ENCODE measurements at regions not wholly inside any gene's neighbourhood (a gene's known extent, or its start where the extent isn't known, plus 50 kb on each side); places are given as distances from the start of the nearest gene placed in this dataset.

DNA sequence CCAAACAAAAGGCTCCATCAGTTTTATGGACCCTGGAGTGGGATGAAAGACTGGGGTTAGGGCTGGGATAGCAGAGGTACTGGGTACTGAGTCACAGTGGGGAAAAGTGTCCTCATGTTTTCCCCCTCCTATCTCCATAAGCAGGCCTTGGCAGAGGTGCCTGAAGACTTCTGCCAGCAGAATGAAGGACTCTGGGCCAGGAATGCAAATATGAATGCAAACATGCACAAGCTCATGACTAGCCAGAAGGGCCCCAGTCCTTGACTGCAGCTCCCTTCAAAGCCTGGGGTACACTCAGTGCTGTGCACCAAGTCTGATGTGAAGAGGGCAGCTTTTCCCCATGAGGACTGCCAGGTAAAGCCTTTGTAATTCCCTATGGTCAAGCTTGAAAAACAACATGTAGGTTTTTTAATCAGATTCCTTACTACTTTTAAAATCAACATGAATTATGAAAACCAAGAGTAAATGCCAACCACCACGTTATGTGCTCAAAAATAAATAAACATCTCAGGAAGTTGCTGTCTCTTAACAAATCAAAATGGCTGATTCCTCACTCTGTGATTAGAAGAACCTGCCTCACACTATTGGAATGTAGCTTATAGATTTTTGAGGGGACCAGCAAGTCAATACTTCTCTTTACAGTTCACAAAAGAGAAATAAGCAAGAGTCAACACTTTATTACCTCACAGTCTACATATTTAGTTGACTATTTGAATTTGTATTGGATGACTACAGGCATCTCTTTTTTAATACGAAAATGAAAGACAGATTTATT is 1512.0 kb downstream of the ARAP2 start:
- Histone ChIP-seq H3K4me1 (ENCODE audit: insufficient read depth, low read length) (no peaks in the 10 kb centered on the region), H3K9me3 (ENCODE audit: control insufficient read depth in 1 of 2, low read length in 2 of 2) (no peaks in the 10 kb centered on the region), H3K36me3 (ENCODE audit: insufficient read depth, low read length) (no peaks in the 10 kb centered on the region), H3K27me3 (ENCODE audit: insufficient read depth, low read length) (no peaks in the 10 kb centered on the region), H3K4me3 (ENCODE audit: low read length in 2 of 2) (no peak overlapping the region), H3K27ac (ENCODE audit: low read depth, low read length) (no peak overlapping the region)
- ChIA-PET CTCF (ENCODE audit: partially characterized antibody) (no interaction called here), POLR2A (ENCODE audit: partially characterized antibody) (no interaction called here)
- Mint-ChIP-seq H3K27me3 (no peaks in the 10 kb centered on the region), H3K9me3 (peaks cover 0 to 13% (median 3%) of the 10 kb centered on the region in 8 donors), H3K4me3 (no peak overlapping the region), H3K4me1 (no peaks in the 10 kb centered on the region), H3K27ac (no peak overlapping the region), H3K36me3 (no peaks in the 10 kb centered on the region)
- intact Hi-C loops (cut with micrococcal nuclease): no loop called here
- DNase-seq: no peak

DNA sequence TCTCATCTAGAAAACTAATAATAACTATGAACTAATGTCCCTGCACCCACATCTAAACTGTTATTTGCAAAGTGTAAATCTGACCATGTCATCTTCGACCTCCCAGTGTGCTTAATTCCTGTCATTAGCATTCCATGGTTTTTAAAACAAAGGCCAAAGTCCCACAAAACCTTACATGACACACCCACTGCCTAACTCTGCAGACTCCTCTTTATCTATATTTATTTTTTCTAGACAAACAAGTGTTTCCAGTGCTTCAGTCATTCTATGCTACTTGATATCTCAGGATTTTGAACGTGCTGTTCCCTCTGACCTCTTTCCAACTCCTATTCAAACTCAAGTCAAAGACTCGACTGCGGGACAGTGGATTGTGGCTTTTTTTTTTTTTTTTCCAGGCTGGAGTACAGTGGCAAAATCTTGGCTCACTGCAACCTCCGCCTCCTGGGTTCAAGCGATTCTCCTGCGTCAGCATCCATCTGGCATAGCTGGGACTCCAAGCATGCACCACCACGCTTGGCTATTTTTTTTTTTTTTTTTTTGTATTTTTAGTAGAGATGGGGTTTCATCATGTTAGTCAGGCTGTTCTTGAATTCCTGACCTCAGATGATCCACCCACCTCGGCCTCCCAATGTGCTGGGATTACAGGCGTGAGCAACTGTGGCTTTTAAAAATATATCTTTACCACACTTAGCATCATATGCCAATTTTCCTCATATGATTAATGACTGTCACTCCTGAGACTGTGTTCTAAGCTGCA is 1511.0 kb downstream of the ARAP2 start:
- ChIA-PET CTCF (ENCODE audit: partially characterized antibody) (no interaction called here), POLR2A (ENCODE audit: partially characterized antibody) (no interaction called here)
- no peak overlapping the region for H3K27ac ChIP-seq (ENCODE audit: low read depth, low read length)
- Mint-ChIP-seq H3K4me3 (no peak overlapping the region), H3K27ac (no peak overlapping the region), H3K9me3 (peaks cover 0 to 11% (median 5%) of the 10 kb centered on the region in 8 donors), H3K36me3 (no peaks in the 10 kb centered on the region), H3K27me3 (no peaks in the 10 kb centered on the region), H3K4me1 (no peaks in the 10 kb centered on the region)
- intact Hi-C loops (cut with micrococcal nuclease): no loop called here
- no peaks in the 10 kb centered on the region for H3K36me3 ChIP-seq (ENCODE audit: insufficient read depth, low read length)
- H3K9me3 ChIP-seq (ENCODE audit: control insufficient read depth in 1 of 2, low read length in 2 of 2): no peaks in the 10 kb centered on the region
- H3K27me3 ChIP-seq (ENCODE audit: insufficient read depth, low read length): no peaks in the 10 kb centered on the region
- no peak for DNase-seq
- H3K4me1 ChIP-seq (ENCODE audit: insufficient read depth, low read length): no peaks in the 10 kb centered on the region
- H3K4me3 ChIP-seq (ENCODE audit: low read length in 2 of 2): no peak overlapping the region

DNA sequence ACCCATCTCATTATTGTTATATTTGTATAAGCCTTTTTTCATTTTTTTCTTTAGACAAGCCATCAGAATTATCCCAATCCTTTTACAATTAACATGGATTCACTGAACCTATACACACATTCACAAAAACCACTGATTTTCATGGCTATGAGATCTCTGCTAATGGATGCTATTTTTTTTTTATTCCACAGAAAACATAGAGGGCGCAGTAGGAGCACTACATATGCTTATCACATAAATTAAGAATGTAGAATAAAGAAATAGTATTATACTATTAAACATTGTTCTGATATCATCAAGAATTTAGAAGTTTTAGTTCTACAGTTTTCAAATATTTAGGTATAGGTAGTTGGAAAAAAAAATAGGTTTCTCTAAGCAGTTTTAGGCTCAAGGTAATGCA is 1477.4 kb downstream of the ARAP2 start:
- Histone ChIP-seq H3K4me1 (ENCODE audit: insufficient read depth, low read length) (no peaks in the 10 kb centered on the region), H3K27me3 (ENCODE audit: insufficient read depth, low read length) (no peaks in the 10 kb centered on the region), H3K27ac (ENCODE audit: low read depth, low read length) (no peak overlapping the region), H3K9me3 (ENCODE audit: control insufficient read depth in 1 of 2, low read length in 2 of 2) (no peaks in the 10 kb centered on the region), H3K36me3 (ENCODE audit: insufficient read depth, low read length) (no peaks in the 10 kb centered on the region), H3K4me3 (ENCODE audit: low read length in 2 of 2) (no peak overlapping the region)
- H3K9me3 Mint-ChIP-seq: peaks cover 0 to 7% (median 4%) of the 10 kb centered on the region in 8 donors
- H3K27ac Mint-ChIP-seq: no peak overlapping the region
- no peak overlapping the region for H3K4me3 Mint-ChIP-seq
- H3K4me1 Mint-ChIP-seq: no peaks in the 10 kb centered on the region
- H3K27me3 Mint-ChIP-seq: no peaks in the 10 kb centered on the region
- no peaks in the 10 kb centered on the region for H3K36me3 Mint-ChIP-seq
- ChIA-PET POLR2A (ENCODE audit: partially characterized antibody) (no interaction called here), CTCF (ENCODE audit: partially characterized antibody) (no interaction called here)
- DNase-seq: no peak
- intact Hi-C loops (cut with micrococcal nuclease): no loop called here

DNA sequence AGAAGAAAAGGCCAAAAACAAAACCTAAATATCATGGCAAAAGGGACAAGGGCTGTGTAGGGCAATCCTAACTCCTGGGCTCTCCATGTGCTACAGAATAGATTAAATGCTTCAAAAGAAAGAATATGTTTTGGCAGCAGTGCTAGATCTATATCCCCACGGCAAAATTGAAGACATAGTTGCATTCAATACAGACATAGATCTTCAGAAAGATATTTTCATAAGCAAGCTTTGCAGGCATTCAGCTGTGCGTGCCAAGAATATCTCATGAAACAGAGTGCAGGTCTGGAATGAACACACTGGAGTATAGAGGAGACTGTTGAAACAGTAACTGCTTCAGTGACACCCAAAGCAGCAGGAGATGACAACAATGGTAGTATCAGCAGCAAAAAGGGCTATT is 1476.9 kb downstream of the ARAP2 start:
- Histone ChIP-seq H3K27me3 (ENCODE audit: insufficient read depth, low read length) (no peaks in the 10 kb centered on the region), H3K27ac (ENCODE audit: low read depth, low read length) (no peak overlapping the region), H3K36me3 (ENCODE audit: insufficient read depth, low read length) (no peaks in the 10 kb centered on the region), H3K4me1 (ENCODE audit: insufficient read depth, low read length) (no peaks in the 10 kb centered on the region), H3K4me3 (ENCODE audit: low read length in 2 of 2) (no peak overlapping the region), H3K9me3 (ENCODE audit: control insufficient read depth in 1 of 2, low read length in 2 of 2) (no peaks in the 10 kb centered on the region)
- H3K27me3 Mint-ChIP-seq: no peaks in the 10 kb centered on the region
- intact Hi-C loops (cut with micrococcal nuclease): no loop called here
- no peak overlapping the region for H3K27ac Mint-ChIP-seq
- CTCF ChIA-PET (ENCODE audit: partially characterized antibody): no interaction called here
- peaks cover 0 to 7% (median 4%) of the 10 kb centered on the region in 8 donors for H3K9me3 Mint-ChIP-seq
- H3K4me1 Mint-ChIP-seq: no peaks in the 10 kb centered on the region
- POLR2A ChIA-PET (ENCODE audit: partially characterized antibody): no interaction called here
- H3K4me3 Mint-ChIP-seq: no peak overlapping the region
- H3K36me3 Mint-ChIP-seq: no peaks in the 10 kb centered on the region
- no peak for DNase-seq

DNA sequence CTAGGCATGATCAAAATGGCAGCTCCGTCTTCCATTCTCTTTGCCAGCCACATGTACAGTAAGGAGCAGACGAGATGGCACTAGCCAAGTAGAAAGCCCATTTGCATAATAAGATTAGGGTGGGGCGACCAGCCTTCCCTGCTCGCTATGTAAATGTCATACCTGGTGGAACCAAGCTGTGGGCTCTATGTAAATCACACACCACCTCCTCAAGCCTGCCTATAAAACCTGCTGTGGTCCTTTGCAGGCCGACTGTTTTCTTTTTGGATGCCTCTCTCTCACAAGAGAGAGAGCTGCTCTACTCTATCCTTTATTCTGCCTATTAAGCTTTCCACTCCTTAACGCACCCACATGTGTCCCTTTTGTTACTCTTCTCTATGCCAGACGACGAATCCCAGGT is 1472.7 kb downstream of the ARAP2 start:
- no peak overlapping the region for H3K4me3 Mint-ChIP-seq
- H3K9me3 Mint-ChIP-seq: peaks cover 0 to 13% (median 9%) of the 10 kb centered on the region in 8 donors
- H3K4me1 Mint-ChIP-seq: no peaks in the 10 kb centered on the region
- Histone ChIP-seq H3K4me1 (ENCODE audit: insufficient read depth, low read length) (no peaks in the 10 kb centered on the region), H3K4me3 (ENCODE audit: low read length in 2 of 2) (no peak overlapping the region), H3K36me3 (ENCODE audit: insufficient read depth, low read length) (no peaks in the 10 kb centered on the region), H3K27me3 (ENCODE audit: insufficient read depth, low read length) (no peaks in the 10 kb centered on the region), H3K9me3 (ENCODE audit: control insufficient read depth in 1 of 2, low read length in 2 of 2) (no peaks in the 10 kb centered on the region), H3K27ac (ENCODE audit: low read depth, low read length) (no peak overlapping the region)
- intact Hi-C loops (cut with micrococcal nuclease): no loop called here
- no peaks in the 10 kb centered on the region for H3K27me3 Mint-ChIP-seq
- H3K36me3 Mint-ChIP-seq: no peaks in the 10 kb centered on the region
- POLR2A ChIA-PET (ENCODE audit: partially characterized antibody): no interaction called here
- no peak for DNase-seq
- CTCF ChIA-PET (ENCODE audit: partially characterized antibody): no interaction called here
- H3K27ac Mint-ChIP-seq: no peak overlapping the region

DNA sequence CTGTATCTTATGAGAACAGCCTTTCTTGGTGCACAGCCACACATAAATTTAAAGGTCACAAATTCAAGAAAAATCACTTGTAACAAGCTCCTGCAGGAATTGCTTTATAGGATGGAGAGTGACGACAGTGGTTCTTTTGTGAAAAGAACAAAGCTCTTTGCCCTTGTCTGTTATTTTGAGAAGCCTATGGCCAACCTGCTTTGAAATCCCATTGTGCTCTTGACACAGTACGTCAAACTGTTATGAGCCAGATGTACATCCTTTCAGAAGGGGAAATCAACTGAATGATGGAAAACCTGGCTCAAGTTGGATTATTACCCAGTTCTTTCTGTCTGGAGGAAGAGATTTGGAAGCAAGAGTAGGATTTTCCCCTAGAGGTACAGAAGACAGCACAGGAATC is 1454.2 kb downstream of the ARAP2 start:
- Mint-ChIP-seq H3K4me1 (no peaks in the 10 kb centered on the region), H3K4me3 (no peak overlapping the region), H3K9me3 (peaks cover 0 to 9% (median 2%) of the 10 kb centered on the region in 8 donors), H3K36me3 (no peaks in the 10 kb centered on the region), H3K27ac (no peak overlapping the region), H3K27me3 (no peaks in the 10 kb centered on the region)
- Histone ChIP-seq H3K36me3 (ENCODE audit: insufficient read depth, low read length) (no peaks in the 10 kb centered on the region), H3K27me3 (ENCODE audit: insufficient read depth, low read length) (no peaks in the 10 kb centered on the region), H3K9me3 (ENCODE audit: control insufficient read depth in 1 of 2, low read length in 2 of 2) (no peaks in the 10 kb centered on the region), H3K4me3 (ENCODE audit: low read length in 2 of 2) (no peak overlapping the region), H3K4me1 (ENCODE audit: insufficient read depth, low read length) (no peaks in the 10 kb centered on the region), H3K27ac (ENCODE audit: low read depth, low read length) (no peak overlapping the region)
- no peak for DNase-seq
- ChIA-PET POLR2A (ENCODE audit: partially characterized antibody) (no interaction called here), CTCF (ENCODE audit: partially characterized antibody) (no interaction called here)
- intact Hi-C loops (cut with micrococcal nuclease): no loop called here

DNA sequence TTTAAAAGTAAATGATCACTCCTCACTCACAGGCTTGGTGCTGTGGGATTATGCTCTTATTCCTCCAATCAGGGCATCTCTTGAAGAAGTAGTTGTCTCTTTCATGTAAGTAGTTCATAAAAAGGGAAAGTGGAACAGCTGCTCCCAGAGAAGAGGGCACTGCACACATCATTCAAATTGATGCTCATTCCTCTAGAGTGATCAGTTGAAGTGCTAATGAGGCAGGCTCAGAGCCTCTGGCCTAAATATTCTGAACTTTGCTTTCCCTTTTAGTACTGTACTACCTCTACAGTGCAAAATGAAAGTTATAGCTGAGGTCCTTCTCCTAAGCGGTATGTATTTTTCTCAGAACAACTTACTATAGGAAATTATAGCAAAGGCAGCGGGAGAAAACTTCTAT is 1453.1 kb downstream of the ARAP2 start:
- ChIA-PET CTCF (ENCODE audit: partially characterized antibody) (no interaction called here), POLR2A (ENCODE audit: partially characterized antibody) (no interaction called here)
- no peaks in the 10 kb centered on the region for H3K36me3 ChIP-seq (ENCODE audit: insufficient read depth, low read length)
- H3K9me3 ChIP-seq (ENCODE audit: control insufficient read depth in 1 of 2, low read length in 2 of 2): no peaks in the 10 kb centered on the region
- no peak overlapping the region for H3K27ac ChIP-seq (ENCODE audit: low read depth, low read length)
- no peaks in the 10 kb centered on the region for H3K36me3 Mint-ChIP-seq
- no peaks in the 10 kb centered on the region for H3K27me3 Mint-ChIP-seq
- no peak overlapping the region for H3K4me3 Mint-ChIP-seq
- H3K4me3 ChIP-seq (ENCODE audit: low read length in 2 of 2): no peak overlapping the region
- intact Hi-C loops (cut with micrococcal nuclease): no loop called here
- H3K27me3 ChIP-seq (ENCODE audit: insufficient read depth, low read length): no peaks in the 10 kb centered on the region
- H3K27ac Mint-ChIP-seq: no peak overlapping the region
- no peak for DNase-seq
- no peaks in the 10 kb centered on the region for H3K4me1 ChIP-seq (ENCODE audit: insufficient read depth, low read length)
- no peaks in the 10 kb centered on the region for H3K4me1 Mint-ChIP-seq
- peaks cover 0 to 11% (median 7%) of the 10 kb centered on the region in 8 donors for H3K9me3 Mint-ChIP-seq
